ENCODE measurements at regions not wholly inside any gene's neighbourhood (a gene's known extent, or its start where the extent isn't known, plus 50 kb on each side); places are given as distances from the start of the nearest gene placed in this dataset.

DNA sequence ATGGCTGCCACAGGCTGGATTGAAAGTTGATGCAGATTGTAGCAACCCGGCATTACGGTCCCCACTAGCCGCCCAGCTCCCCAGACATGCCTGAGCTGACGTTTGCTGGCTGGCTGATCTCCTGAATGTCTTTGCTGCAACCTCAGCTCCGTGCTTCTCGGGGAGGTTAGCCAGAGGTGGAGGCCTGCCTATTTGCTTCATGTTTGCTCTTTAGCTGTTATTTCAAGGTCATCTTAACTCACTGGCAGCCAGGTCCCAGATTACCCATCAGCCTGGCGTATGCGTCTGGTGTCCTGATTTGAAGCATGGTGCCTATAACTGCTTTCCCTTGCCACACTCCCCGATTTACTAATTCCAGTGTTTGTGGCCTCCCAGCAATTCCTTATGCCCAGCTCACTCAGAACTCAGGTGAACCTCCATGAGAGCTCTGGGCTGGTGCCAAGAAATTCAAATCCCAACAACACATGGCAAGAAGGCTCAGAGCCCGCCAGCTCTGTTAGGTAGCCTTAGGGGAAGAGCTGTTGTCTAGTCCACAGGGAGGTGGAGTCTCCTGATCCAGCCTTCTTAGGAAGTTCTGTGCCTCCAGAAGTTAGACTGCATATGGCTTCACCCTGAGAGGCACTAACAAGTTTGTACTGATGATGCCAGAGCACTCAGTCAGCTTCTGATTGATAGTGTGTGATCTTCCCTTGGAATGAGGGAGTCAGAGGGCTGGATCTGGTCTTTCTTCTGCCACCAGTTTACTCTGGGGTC, 69.7 kb upstream of the EXOC4 start:
- no peak for TF ChIP-seq POLR2A (IDR thresholded peaks at IDR 0.05; ENCODE audit: extremely low read depth, insufficient read length)
- TF ChIP-seq, protein P1, sequence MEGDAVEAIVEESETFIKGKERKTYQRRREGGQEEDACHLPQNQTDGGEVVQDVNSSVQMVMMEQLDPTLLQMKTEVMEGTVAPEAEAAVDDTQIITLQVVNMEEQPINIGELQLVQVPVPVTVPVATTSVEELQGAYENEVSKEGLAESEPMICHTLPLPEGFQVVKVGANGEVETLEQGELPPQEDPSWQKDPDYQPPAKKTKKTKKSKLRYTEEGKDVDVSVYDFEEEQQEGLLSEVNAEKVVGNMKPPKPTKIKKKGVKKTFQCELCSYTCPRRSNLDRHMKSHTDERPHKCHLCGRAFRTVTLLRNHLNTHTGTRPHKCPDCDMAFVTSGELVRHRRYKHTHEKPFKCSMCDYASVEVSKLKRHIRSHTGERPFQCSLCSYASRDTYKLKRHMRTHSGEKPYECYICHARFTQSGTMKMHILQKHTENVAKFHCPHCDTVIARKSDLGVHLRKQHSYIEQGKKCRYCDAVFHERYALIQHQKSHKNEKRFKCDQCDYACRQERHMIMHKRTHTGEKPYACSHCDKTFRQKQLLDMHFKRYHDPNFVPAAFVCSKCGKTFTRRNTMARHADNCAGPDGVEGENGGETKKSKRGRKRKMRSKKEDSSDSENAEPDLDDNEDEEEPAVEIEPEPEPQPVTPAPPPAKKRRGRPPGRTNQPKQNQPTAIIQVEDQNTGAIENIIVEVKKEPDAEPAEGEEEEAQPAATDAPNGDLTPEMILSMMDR (IDR thresholded peaks at IDR 0.05; ENCODE audit: low read depth, low read length): no peak
- TF ChIP-seq, protein P2, sequence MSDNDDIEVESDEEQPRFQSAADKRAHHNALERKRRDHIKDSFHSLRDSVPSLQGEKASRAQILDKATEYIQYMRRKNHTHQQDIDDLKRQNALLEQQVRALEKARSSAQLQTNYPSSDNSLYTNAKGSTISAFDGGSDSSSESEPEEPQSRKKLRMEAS (IDR thresholded peaks at IDR 0.05; ENCODE audit: low read depth, low read length): no peak
- no peak for TF ChIP-seq MYC (IDR thresholded peaks at IDR 0.05; ENCODE audit: low read depth, low read length)

Data from NB4 (cell line).